Spleen (tissue), 11 donors: ENCODE measurements at regions not wholly inside any gene's neighbourhood (a gene's known extent, or its start where the extent isn't known, plus 50 kb on each side); places are given as distances from the start of the nearest gene placed in this dataset.

Experiments used
- DNase-seq: peaks from one replicate; pipeline ENCODE4 v3.0.0-alpha.2; 2020
- H3K27ac ChIP-seq, 8 donors: fragments of 200-600 bp; sonication (generic) in 7 of 8; 1 replicate in 4 of 8; 2 replicates in 4 of 8; pipeline versions ENCODE4 v1.5.0 to v1.8.0; 2016 to 2021; ENCODE audit warnings: inconsistent platforms in 4 of 8, mild to moderate bottlenecking in 4 of 8, moderate library complexity in 1 of 8
- H3K27me3 ChIP-seq, 7 donors: fragments of 200-600 bp; sonication (generic) in 6 of 7; replicated peaks in 1 of 7; 1 replicate in 4 of 7; 2 replicates in 3 of 7; pipeline versions ENCODE4 v1.5.0 to v1.8.0; 2016 to 2021; ENCODE audit warnings: inconsistent platforms in 3 of 7, mild to moderate bottlenecking in 1 of 7
- H3K36me3 ChIP-seq, 6 donors: fragments of 200-600 bp; sonication (generic) in 5 of 6; 1 replicate in 4 of 6; 2 replicates in 2 of 6; pipeline versions ENCODE4 v1.5.0 to v1.8.0; 2016 to 2021; ENCODE audit warnings: inconsistent platforms in 2 of 6
- H3K4me1 ChIP-seq, 6 donors: fragments of 200-600 bp; sonication (generic) in 5 of 6; 1 replicate in 3 of 6; 2 replicates in 3 of 6; pipeline versions ENCODE4 v1.5.0 to v1.8.0; 2016 to 2021; ENCODE audit warnings: inconsistent platforms in 3 of 6
- H3K4me3 ChIP-seq, 8 donors: fragments of 200-600 bp; sonication (generic) in 7 of 8; 1 replicate in 4 of 8; 2 replicates in 4 of 8; pipeline versions ENCODE4 v1.5.0 to v1.8.0; 2016 to 2021; ENCODE audit warnings: inconsistent platforms in 4 of 8, mild to moderate bottlenecking in 4 of 8, moderate library complexity in 2 of 8
- H3K9me3 ChIP-seq, 8 donors: fragments of 200-600 bp; sonication (generic) in 7 of 8; 1 replicate in 4 of 8; 2 replicates in 4 of 8; pipeline versions ENCODE4 v1.5.0 to v1.8.0; 2016 to 2021; ENCODE audit warnings: inconsistent platforms in 4 of 8
- CTCF ChIP-seq, 11 experiments: fragments of 200-600 bp in 7 of 11; fragments of 450-650 bp in 4 of 11; sonication (generic) in 4 of 11; IDR thresholded peaks in 8 of 11; conservative IDR thresholded peaks in 3 of 11; 1 replicate in 7 of 11; 2 replicates in 4 of 11; pipeline versions ENCODE4 v1.4.0 to v1.8.0; 2016 to 2021; ENCODE audit warnings: antibody characterized with exemption in 11 of 11, inconsistent platforms in 4 of 11, mild to moderate bottlenecking in 1 of 11
- POLR2A ChIP-seq, 3 donors: fragments of 450-650 bp; IDR thresholded peaks; one replicate each; pipeline ENCODE4 v1.5.1; 2017; ENCODE audit warnings: antibody characterized with exemption in 3 of 3, mild to moderate bottlenecking in 1 of 3
- POLR2AphosphoS5 ChIP-seq, 3 donors: sonication (generic); formaldehyde crosslinking; IDR thresholded peaks; one replicate each; pipeline ENCODE4 v1.5.1; 2017; ENCODE audit warnings: antibody characterized with exemption in 3 of 3
- WGBS, 5 donors: extraction: QIAGEN DNeasy Blood & Tissue Kit in 3 of 5; methylation state at CpG; one replicate each; pipeline versions ENCODE4 v1.1.5 to v1.1.7; 2013 to 2018; 5-methylcytosine and 5-hydroxymethylcytosine counted together
- intact Hi-C: fragments of 100-400 bp; cut with DNase I; formaldehyde crosslinking; loops from one replicate; pipeline ENCODE4 v1.15.0; 2023; ENCODE audit warnings: low total_unique reads
- donor health status: healthy with polysubstance abuse.
- donor health status: DM: no; HTN: no; CAD: no; lungs with moderate emphysema.
- donor health status: DM: no; HTN: no; CAD: no.
- donor health status: Bipolar disorder and iron deficiency.
- donor health status: healthy.
- donor health status: DM: no; HTN: no; CAD: no.
- donor health status: DM: yes; HTN: yes; CAD: no.

GRCh38 chr3:110210086-110210660 is 861.4 kb upstream of the NECTIN3 start:
- no peak overlapping the region for H3K4me3 ChIP-seq
- TF ChIP-seq POLR2A (IDR thresholded peaks at IDR 0.05) (no peak), CTCF (IDR thresholded peaks at IDR 0.05 in 8 of 11, conservative IDR thresholded peaks at IDR 0.05 in 3 of 11) (no peak), POLR2AphosphoS5 (IDR thresholded peaks at IDR 0.05) (no peak)
- intact Hi-C loops: no loop called here
- H3K36me3 ChIP-seq: no peaks in the 10 kb centered on the region
- H3K27ac ChIP-seq: no peak overlapping the region
- WGBS, 5 donors: 65 to 81% (median 68%) methylated on average over 3 of the region's 3 CpGs
- no peaks in the 10 kb centered on the region for H3K27me3 ChIP-seq
- no peaks in the 10 kb centered on the region for H3K4me1 ChIP-seq
- no peak for DNase-seq
- H3K9me3 ChIP-seq: peaks cover 0 to 9% (median 0%) of the 10 kb centered on the region in 8 donors

DNA sequence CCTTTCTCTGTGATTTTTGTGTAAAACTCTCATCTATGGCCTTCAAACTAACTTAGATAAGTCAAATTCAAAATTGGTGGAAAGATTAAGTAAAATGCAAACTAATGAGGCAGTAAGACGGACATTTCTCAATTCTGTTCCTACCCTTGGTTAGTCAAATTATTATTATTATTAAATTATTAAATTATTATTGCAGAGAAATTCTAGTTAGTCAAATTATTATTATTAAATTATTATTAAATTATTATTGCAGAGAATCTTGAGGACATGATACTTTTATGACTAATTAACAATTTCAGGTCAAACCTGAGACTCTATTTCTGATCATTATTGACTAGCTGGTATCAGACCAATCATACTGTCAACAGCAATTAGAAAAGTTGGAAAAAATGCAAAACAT is 845.0 kb upstream of the NECTIN3 start:
- no peaks in the 10 kb centered on the region for H3K9me3 ChIP-seq
- H3K36me3 ChIP-seq: no peaks in the 10 kb centered on the region
- H3K27me3 ChIP-seq: no peaks in the 10 kb centered on the region
- H3K27ac ChIP-seq: no peak overlapping the region
- intact Hi-C loops: no loop called here
- no peaks in the 10 kb centered on the region for H3K4me1 ChIP-seq
- TF ChIP-seq POLR2AphosphoS5 (IDR thresholded peaks at IDR 0.05) (no peak), CTCF (IDR thresholded peaks at IDR 0.05 in 8 of 11, conservative IDR thresholded peaks at IDR 0.05 in 3 of 11) (no peak), POLR2A (IDR thresholded peaks at IDR 0.05) (no peak)
- H3K4me3 ChIP-seq: no peak overlapping the region
- WGBS, 5 donors: 72 to 98% (median 78%) methylated on average over 1 of the region's 1 CpG
- DNase-seq: no peak

DNA sequence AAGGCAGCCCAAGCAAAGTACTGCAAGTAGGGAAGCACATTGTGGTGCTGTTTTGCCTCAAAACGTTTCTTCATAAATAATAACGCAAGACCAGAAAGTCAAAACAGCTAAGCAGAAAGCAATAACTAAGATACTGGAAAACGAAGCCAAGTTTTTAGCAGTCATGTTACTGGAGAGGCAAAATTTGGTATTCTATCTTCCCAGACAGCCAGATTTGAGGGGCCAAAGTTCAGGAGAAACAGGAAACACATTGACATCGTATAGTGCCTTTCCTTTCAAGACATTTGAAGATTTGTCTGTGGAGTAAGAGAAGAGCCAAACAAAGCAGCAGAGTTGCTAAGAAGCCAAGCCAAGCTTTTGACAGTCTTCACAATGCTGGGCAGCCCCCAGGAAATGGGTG is 843.6 kb upstream of the NECTIN3 start:
- Histone ChIP-seq H3K4me1 (no peaks in the 10 kb centered on the region), H3K27ac (no peak overlapping the region), H3K4me3 (no peak overlapping the region), H3K27me3 (no peaks in the 10 kb centered on the region), H3K36me3 (no peaks in the 10 kb centered on the region), H3K9me3 (no peaks in the 10 kb centered on the region)
- WGBS, 5 donors: 41 to 55% (median 46%) methylated on average over 4 of the region's 4 CpGs
- intact Hi-C loops: no loop called here
- no peak for DNase-seq
- TF ChIP-seq CTCF (IDR thresholded peaks at IDR 0.05 in 8 of 11, conservative IDR thresholded peaks at IDR 0.05 in 3 of 11) (no peak), POLR2A (IDR thresholded peaks at IDR 0.05) (no peak), POLR2AphosphoS5 (IDR thresholded peaks at IDR 0.05) (no peak)

- Histone ChIP-seq H3K9me3 (no peaks in the 10 kb centered on the region), H3K4me3 (no peak overlapping the region), H3K27me3 (no peaks in the 10 kb centered on the region), H3K36me3 (no peaks in the 10 kb centered on the region), H3K27ac (no peak overlapping the region), H3K4me1 (no peaks in the 10 kb centered on the region)
- TF ChIP-seq POLR2AphosphoS5 (IDR thresholded peaks at IDR 0.05) (no peak), CTCF (IDR thresholded peaks at IDR 0.05 in 8 of 11, conservative IDR thresholded peaks at IDR 0.05 in 3 of 11) (no peak), POLR2A (IDR thresholded peaks at IDR 0.05) (no peak)
- WGBS, 5 donors: 78 to 94% (median 85%) methylated on average over 4 of the region's 4 CpGs
- DNase-seq: no peak
- intact Hi-C loops: no loop called here
Measured at GRCh38 chr3:110234831-110235230, 836.8 kb upstream of the NECTIN3 start.
